ENCODE measurements at regions not wholly inside any gene's neighbourhood (a gene's known extent, or its start where the extent isn't known, plus 50 kb on each side); places are given as distances from the start of the nearest gene placed in this dataset.

GRCh38 chr3:70748593-70748992, 436.2 kb upstream of the MDFIC2 start:
- Histone ChIP-seq H4K20me1 (ENCODE audit: control insufficient read depth, extremely low read depth, insufficient read depth, low read length) (no peaks in the 10 kb centered on the region), H2AFZ (ENCODE audit: control insufficient read depth, low read length) (no peak overlapping the region), H3K9me3 (ENCODE audit: control insufficient read depth, low read depth, low read length) (no peaks in the 10 kb centered on the region), H3K27ac (ENCODE audit: control insufficient read depth, insufficient read depth, low read length) (no peak overlapping the region), H3K27me3 (ENCODE audit: control insufficient read depth, extremely low read depth, insufficient read depth, low read length) (no peaks in the 10 kb centered on the region), H3K9ac (ENCODE audit: control insufficient read depth, extremely low read depth, insufficient read depth, low read length) (no peak overlapping the region), H3K4me3 (ENCODE audit: control insufficient read depth in 2 of 3, extremely low read depth in 1 of 3, insufficient read depth in 2 of 3, low read depth in 1 of 3, low read length in 3 of 3) (no peak overlapping the region), H3K9me1 (ENCODE audit: control insufficient read depth, extremely low read depth, insufficient read depth, low read length) (no peaks in the 10 kb centered on the region), H3K36me3 (ENCODE audit: control insufficient read depth in 2 of 2, extremely low read depth in 1 of 2, insufficient read depth in 2 of 2, low read length in 2 of 2) (no peaks in the 10 kb centered on the region), H3K79me2 (ENCODE audit: control insufficient read depth, insufficient read depth, low read length) (no peaks in the 10 kb centered on the region), H3K4me1 (ENCODE audit: control insufficient read depth, extremely low read depth, insufficient read depth, low read length) (no peaks in the 10 kb centered on the region), H3K4me2 (ENCODE audit: control insufficient read depth, extremely low read depth, insufficient read depth, low read depth, low read length) (no peak overlapping the region)
- dilution Hi-C loops (cut with MboI; ENCODE audit: extremely low pct_ligation_motif_present, low sequenced_read_pairs), result no loop called here
- TF ChIP-seq EZH2 (IDR thresholded peaks at IDR 0.05; ENCODE audit: low read length) (no peak), CTCF (optimal IDR thresholded peaks at IDR 0.05 in 1 of 3, IDR thresholded peaks at IDR 0.05 in 1 of 3, conservative IDR thresholded peaks at IDR 0.05 in 1 of 3; ENCODE audit: extremely low read depth in 1 of 3, insufficient read depth in 2 of 3, low read length in 3 of 3) (no peak)
- FAIRE-seq, result no peak
- no peak for DNase-seq (ENCODE audit: low read depth, low spot score)

- H3K4me2 ChIP-seq (ENCODE audit: control insufficient read depth, extremely low read depth, insufficient read depth, low read depth, low read length), result no peak overlapping the region
- DNase-seq (ENCODE audit: low read depth, low spot score) (no peak), FAIRE-seq (no peak)
- no peaks in the 10 kb centered on the region for H4K20me1 ChIP-seq (ENCODE audit: control insufficient read depth, extremely low read depth, insufficient read depth, low read length)
- H3K36me3 ChIP-seq (ENCODE audit: control insufficient read depth in 2 of 2, extremely low read depth in 1 of 2, insufficient read depth in 2 of 2, low read length in 2 of 2), result no peaks in the 10 kb centered on the region
- no peaks in the 10 kb centered on the region for H3K4me1 ChIP-seq (ENCODE audit: control insufficient read depth, extremely low read depth, insufficient read depth, low read length)
- no peak overlapping the region for H2AFZ ChIP-seq (ENCODE audit: control insufficient read depth, low read length)
- no peaks in the 10 kb centered on the region for H3K27me3 ChIP-seq (ENCODE audit: control insufficient read depth, extremely low read depth, insufficient read depth, low read length)
- no peaks in the 10 kb centered on the region for H3K79me2 ChIP-seq (ENCODE audit: control insufficient read depth, insufficient read depth, low read length)
- no peak overlapping the region for H3K4me3 ChIP-seq (ENCODE audit: control insufficient read depth in 2 of 3, extremely low read depth in 1 of 3, insufficient read depth in 2 of 3, low read depth in 1 of 3, low read length in 3 of 3)
- H3K9me1 ChIP-seq (ENCODE audit: control insufficient read depth, extremely low read depth, insufficient read depth, low read length), result no peaks in the 10 kb centered on the region
- no peaks in the 10 kb centered on the region for H3K9me3 ChIP-seq (ENCODE audit: control insufficient read depth, low read depth, low read length)
- dilution Hi-C loops (cut with MboI; ENCODE audit: extremely low pct_ligation_motif_present, low sequenced_read_pairs), result no loop called here
- TF ChIP-seq EZH2 (IDR thresholded peaks at IDR 0.05; ENCODE audit: low read length), result no peak
- no peak for TF ChIP-seq CTCF (optimal IDR thresholded peaks at IDR 0.05 in 1 of 3, IDR thresholded peaks at IDR 0.05 in 1 of 3, conservative IDR thresholded peaks at IDR 0.05 in 1 of 3; ENCODE audit: extremely low read depth in 1 of 3, insufficient read depth in 2 of 3, low read length in 3 of 3)
- no peak overlapping the region for H3K27ac ChIP-seq (ENCODE audit: control insufficient read depth, insufficient read depth, low read length)
- H3K9ac ChIP-seq (ENCODE audit: control insufficient read depth, extremely low read depth, insufficient read depth, low read length), result no peak overlapping the region
These were observed 435.4 kb upstream of the MDFIC2 start for GRCh38 chr3:70747847-70748246.
